HEK293 (cell line): ENCODE measurements at regions not wholly inside any gene's neighbourhood (a gene's known extent, or its start where the extent isn't known, plus 50 kb on each side); places are given as distances from the start of the nearest gene placed in this dataset.

Experiments
- CTCF ChIA-PET: fragments of 350-600 bp; formaldehyde crosslinking; extraction: SDS; loops from one replicate; lab custom pipeline; 2021; ENCODE audit warnings: antibody characterized with exemption; lab: Yijun Ruan, JAX
- POLR2A ChIA-PET: fragments of 300-600 bp; formaldehyde crosslinking; extraction: SDS; loops from one replicate; lab custom pipeline; 2020; ENCODE audit warnings: antibody characterized with exemption, inconsistent platforms; lab: Yijun Ruan, JAX
- H3K27ac ChIP-seq: fragments of 200-500 bp; sonication (Bioruptor generic); 2 replicates; pipeline ENCODE4 v1.5.1; 2014; ENCODE audit warnings: low read depth, low read length, control low read depth, inconsistent platforms; ENCODE audit errors: extremely low read depth
- H3K36me3 ChIP-seq, 2 experiments: fragments of 200-500 bp in 1 of 2; sonication (Bioruptor generic) in 1 of 2; 1 replicate in 1 of 2; 2 replicates in 1 of 2; pipeline ENCODE4 v1.5.1; 2014 to 2017; ENCODE audit warnings: inconsistent platforms in 2 of 2, low read length in 2 of 2; ENCODE audit not compliant: control insufficient read depth in 2 of 2, insufficient read depth in 1 of 2
- H3K4me1 ChIP-seq: fragments of 200-500 bp; sonication (Bioruptor generic); 2 replicates; pipeline ENCODE4 v1.5.1; 2014; ENCODE audit warnings: mild to moderate bottlenecking, low read length, inconsistent platforms; ENCODE audit not compliant: control insufficient read depth, insufficient read depth
- H3K4me3 ChIP-seq: 2 replicates; pipeline ENCODE4 v1.5.1; 2011; ENCODE audit warnings: low read depth, mild to moderate bottlenecking, control low read depth, low read length, moderate library complexity
- H3K9me3 ChIP-seq: fragments of 200-500 bp; sonication (Bioruptor generic); 2 replicates; pipeline ENCODE4 v1.5.1; 2014; ENCODE audit warnings: low read depth, low read length, inconsistent platforms; ENCODE audit not compliant: control insufficient read depth, insufficient read depth
- AEBP2 ChIP-seq: fragments of 450-650 bp; formaldehyde crosslinking; IDR thresholded peaks from 2 replicates; pipeline ENCODE4 v1.5.1; 2016; ENCODE audit warnings: missing biosample characterization, missing genetic modification characterization, borderline replicate concordance
- HOXD13 ChIP-seq: sonication (generic); formaldehyde crosslinking; IDR thresholded peaks from 2 replicates; pipeline ENCODE4 v1.8.0; 2022; ENCODE audit warnings: missing genetic modification reagents, borderline replicate concordance
- OVOL3 ChIP-seq: fragments of 450-650 bp; formaldehyde crosslinking; IDR thresholded peaks from 2 replicates; pipeline ENCODE4 v1.5.1; 2016; ENCODE audit warnings: missing biosample characterization, missing genetic modification characterization
- PRDM10 ChIP-seq: fragments of 450-650 bp; formaldehyde crosslinking; IDR thresholded peaks from 2 replicates; pipeline ENCODE4 v1.5.1; 2016; ENCODE audit warnings: missing biosample characterization, missing genetic modification characterization
- SCRT1 ChIP-seq: fragments of 450-650 bp; formaldehyde crosslinking; IDR thresholded peaks from 2 replicates; pipeline ENCODE4 v1.5.1; 2016; ENCODE audit warnings: missing biosample characterization, missing genetic modification characterization, borderline replicate concordance
- ZBTB10 ChIP-seq: fragments of 450-650 bp; formaldehyde crosslinking; IDR thresholded peaks from 2 replicates; pipeline ENCODE4 v1.5.1; 2016; ENCODE audit warnings: missing biosample characterization, missing genetic modification characterization
- ZFHX2 ChIP-seq: fragments of 450-650 bp; formaldehyde crosslinking; conservative IDR thresholded peaks from 2 replicates; pipeline ENCODE4 v1.5.1; 2016; ENCODE audit warnings: missing biosample characterization, missing genetic modification characterization
- ZNF341 ChIP-seq: fragments of 450-650 bp; formaldehyde crosslinking; IDR thresholded peaks from 2 replicates; pipeline ENCODE4; 2016; ENCODE audit warnings: low read depth, missing biosample characterization, missing genetic modification characterization
- ZNF518A ChIP-seq: fragments of 450-650 bp; formaldehyde crosslinking; conservative IDR thresholded peaks from 2 replicates; pipeline ENCODE4 v1.5.1; 2016; ENCODE audit warnings: low read depth, missing biosample characterization, missing genetic modification characterization
- ZNF549 ChIP-seq: fragments of 450-650 bp; IDR thresholded peaks from 2 replicates; pipeline ENCODE4 v1.5.1; 2018; ENCODE audit warnings: missing biosample characterization, missing genetic modification characterization, mild to moderate bottlenecking, inconsistent platforms, moderate library complexity
- ZNF558 ChIP-seq: fragments of 450-650 bp; formaldehyde crosslinking; IDR thresholded peaks from 2 replicates; pipeline ENCODE4 v1.5.1; 2016; ENCODE audit warnings: missing biosample characterization, missing genetic modification characterization
- ZNF768 ChIP-seq: fragments of 450-650 bp; formaldehyde crosslinking; IDR thresholded peaks from 2 replicates; pipeline ENCODE4 v1.5.1; 2018; ENCODE audit warnings: missing biosample characterization, mild to moderate bottlenecking, missing genetic modification characterization
- TF ChIP-seq, protein P1 (sequence below): fragments of 450-650 bp; IDR thresholded peaks from 2 replicates; pipeline ENCODE4 v1.5.1; 2018; ENCODE audit warnings: missing biosample characterization, mild to moderate bottlenecking, missing genetic modification characterization
- TF ChIP-seq, protein P2 (sequence below): fragments of 450-650 bp; formaldehyde crosslinking; IDR thresholded peaks from 2 replicates; pipeline ENCODE4 v1.5.1; 2016; ENCODE audit warnings: missing biosample characterization, missing genetic modification characterization

- TF ChIP-seq ZNF518A (tag by site-specific recombination) (no peak), ZNF341 (tag by site-specific recombination) (no peak), ZBTB10 (no peak), ZNF558 (tag by site-specific recombination) (no peak), AEBP2 (tag by site-specific recombination) (no peak)
- TF ChIP-seq, protein P1, sequence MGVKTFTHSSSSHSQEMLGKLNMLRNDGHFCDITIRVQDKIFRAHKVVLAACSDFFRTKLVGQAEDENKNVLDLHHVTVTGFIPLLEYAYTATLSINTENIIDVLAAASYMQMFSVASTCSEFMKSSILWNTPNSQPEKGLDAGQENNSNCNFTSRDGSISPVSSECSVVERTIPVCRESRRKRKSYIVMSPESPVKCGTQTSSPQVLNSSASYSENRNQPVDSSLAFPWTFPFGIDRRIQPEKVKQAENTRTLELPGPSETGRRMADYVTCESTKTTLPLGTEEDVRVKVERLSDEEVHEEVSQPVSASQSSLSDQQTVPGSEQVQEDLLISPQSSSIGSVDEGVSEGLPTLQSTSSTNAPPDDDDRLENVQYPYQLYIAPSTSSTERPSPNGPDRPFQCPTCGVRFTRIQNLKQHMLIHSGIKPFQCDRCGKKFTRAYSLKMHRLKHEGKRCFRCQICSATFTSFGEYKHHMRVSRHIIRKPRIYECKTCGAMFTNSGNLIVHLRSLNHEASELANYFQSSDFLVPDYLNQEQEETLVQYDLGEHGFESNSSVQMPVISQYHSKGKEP, result no peak
These were observed 114.4 kb upstream of the SLC45A1 start (continued) for GRCh38 chr1:8203551-8203950.

- H3K4me1 ChIP-seq, result no peaks in the 10 kb centered on the region
- POLR2A ChIA-PET, result no interaction called here
- no peak overlapping the region for H3K27ac ChIP-seq
- no peak for TF ChIP-seq ZNF768 (tag by site-specific recombination)
- no peak for TF ChIP-seq HOXD13 (CRISPR knock-in tag)
- H3K36me3 ChIP-seq, result no peaks in the 10 kb centered on the region
- CTCF ChIA-PET, result interaction anchor here (1.0 kb wide), 2 partner anchors 9 to 188 kb away, joined by 3 read pairs; no protein-coding TSS in a partner anchor
- H3K9me3 ChIP-seq, result no peaks in the 10 kb centered on the region
- H3K4me3 ChIP-seq, result no peak overlapping the region
These were observed 114.9 kb upstream of the SLC45A1 start for GRCh38 chr1:8203056-8203455.

GRCh38 chr1:8202182-8202905 is 115.6 kb upstream of the SLC45A1 start:
- CTCF ChIA-PET, result interaction anchor here (1.0 to 1.3 kb wide), 2 partner anchors 183 to 187 kb away, joined by 3 to 5 read pairs; no protein-coding TSS in a partner anchor
- Histone ChIP-seq H3K4me1 (0 out of 2 replicates have a peak, but pooled peaks cover 2% of the 10 kb centered on the region), H3K9me3 (no peaks in the 10 kb centered on the region), H3K4me3 (no peak overlapping the region), H3K27ac (no peak overlapping the region), H3K36me3 (no peaks in the 10 kb centered on the region)
- POLR2A ChIA-PET, result no interaction called here
- TF ChIP-seq, protein P2, sequence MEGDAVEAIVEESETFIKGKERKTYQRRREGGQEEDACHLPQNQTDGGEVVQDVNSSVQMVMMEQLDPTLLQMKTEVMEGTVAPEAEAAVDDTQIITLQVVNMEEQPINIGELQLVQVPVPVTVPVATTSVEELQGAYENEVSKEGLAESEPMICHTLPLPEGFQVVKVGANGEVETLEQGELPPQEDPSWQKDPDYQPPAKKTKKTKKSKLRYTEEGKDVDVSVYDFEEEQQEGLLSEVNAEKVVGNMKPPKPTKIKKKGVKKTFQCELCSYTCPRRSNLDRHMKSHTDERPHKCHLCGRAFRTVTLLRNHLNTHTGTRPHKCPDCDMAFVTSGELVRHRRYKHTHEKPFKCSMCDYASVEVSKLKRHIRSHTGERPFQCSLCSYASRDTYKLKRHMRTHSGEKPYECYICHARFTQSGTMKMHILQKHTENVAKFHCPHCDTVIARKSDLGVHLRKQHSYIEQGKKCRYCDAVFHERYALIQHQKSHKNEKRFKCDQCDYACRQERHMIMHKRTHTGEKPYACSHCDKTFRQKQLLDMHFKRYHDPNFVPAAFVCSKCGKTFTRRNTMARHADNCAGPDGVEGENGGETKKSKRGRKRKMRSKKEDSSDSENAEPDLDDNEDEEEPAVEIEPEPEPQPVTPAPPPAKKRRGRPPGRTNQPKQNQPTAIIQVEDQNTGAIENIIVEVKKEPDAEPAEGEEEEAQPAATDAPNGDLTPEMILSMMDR (tag by site-specific recombination), result no peak
- no peak for TF ChIP-seq ZNF549
- TF ChIP-seq SCRT1 (tag by site-specific recombination), result no peak
- no peak for TF ChIP-seq OVOL3 (tag by site-specific recombination)
- TF ChIP-seq PRDM10, result no peak
- no peak; the same call in 1 of the 2 replicates for TF ChIP-seq ZFHX2 (tag by site-specific recombination)
